H1 (cell line): ENCODE measurements at regions not wholly inside any gene's neighbourhood (a gene's known extent, or its start where the extent isn't known, plus 50 kb on each side); places are given as distances from the start of the nearest gene placed in this dataset.

Experiments used
- EZH2 ChIP-seq: fragments of 200-600 bp; sonication (generic); IDR thresholded peaks from 2 replicates; pipeline ENCODE4 v1.7.1; 2012; ENCODE audit warnings: low read depth, mild to moderate bottlenecking, moderate library complexity, low read length, inconsistent platforms; ENCODE audit not compliant: severe bottlenecking
- JUND ChIP-seq: IDR thresholded peaks from 2 replicates; pipeline ENCODE4 v1.6.1; 2011; ENCODE audit warnings: mild to moderate bottlenecking, improper control_type of control experiment, low read length
- RNF2 ChIP-seq: fragments of 200-900, 300-1000 bp; sonication (generic); IDR thresholded peaks from 2 replicates; pipeline ENCODE4 v1.7.1; 2016; ENCODE audit warnings: borderline replicate concordance, low read depth, mild to moderate bottlenecking, antibody characterized with exemption, low read length; ENCODE audit not compliant: poor library complexity, severe bottlenecking; ENCODE audit errors: missing control alignments
- TF ChIP-seq, protein P1 (sequence below), 3 experiments: IDR thresholded peaks; 1 replicate in 2 of 3; 2 replicates in 1 of 3; pipeline versions ENCODE4 v1.5.1 to v1.6.1; 2011; ENCODE audit warnings: low read length in 3 of 3, mild to moderate bottlenecking in 3 of 3, inconsistent platforms in 2 of 3, low read depth in 1 of 3, moderate library complexity in 1 of 3; ENCODE audit not compliant: insufficient read depth in 1 of 3; ENCODE audit errors: control extremely low read depth in 1 of 3

DNA sequence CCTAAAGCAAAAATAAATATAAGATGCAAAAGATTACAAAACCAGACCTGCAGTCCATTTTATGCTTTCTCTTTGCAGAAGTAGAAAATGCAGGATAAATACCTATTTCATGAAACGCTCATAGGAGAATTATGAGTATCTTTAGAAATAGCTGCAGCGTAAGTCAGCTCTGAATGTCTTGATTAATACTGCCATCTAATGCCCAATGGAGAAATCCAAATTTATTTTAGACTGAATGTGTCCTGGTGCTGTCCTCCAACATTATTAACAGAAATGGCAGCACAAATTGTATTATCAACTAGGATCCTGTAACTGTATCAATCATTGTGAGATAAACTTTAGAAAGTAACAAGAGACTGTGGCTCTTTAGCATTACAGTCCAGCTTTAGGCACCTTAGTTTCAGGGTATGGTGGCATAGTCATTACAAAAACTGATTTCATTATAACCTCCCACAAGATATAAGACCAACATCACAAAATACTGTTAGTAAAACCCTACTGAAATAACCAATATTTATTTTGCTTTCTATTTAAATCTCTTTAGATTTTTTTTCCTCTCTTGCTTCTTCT, 162.1 kb upstream of the MIR17HG start:
- TF ChIP-seq, protein P1, sequence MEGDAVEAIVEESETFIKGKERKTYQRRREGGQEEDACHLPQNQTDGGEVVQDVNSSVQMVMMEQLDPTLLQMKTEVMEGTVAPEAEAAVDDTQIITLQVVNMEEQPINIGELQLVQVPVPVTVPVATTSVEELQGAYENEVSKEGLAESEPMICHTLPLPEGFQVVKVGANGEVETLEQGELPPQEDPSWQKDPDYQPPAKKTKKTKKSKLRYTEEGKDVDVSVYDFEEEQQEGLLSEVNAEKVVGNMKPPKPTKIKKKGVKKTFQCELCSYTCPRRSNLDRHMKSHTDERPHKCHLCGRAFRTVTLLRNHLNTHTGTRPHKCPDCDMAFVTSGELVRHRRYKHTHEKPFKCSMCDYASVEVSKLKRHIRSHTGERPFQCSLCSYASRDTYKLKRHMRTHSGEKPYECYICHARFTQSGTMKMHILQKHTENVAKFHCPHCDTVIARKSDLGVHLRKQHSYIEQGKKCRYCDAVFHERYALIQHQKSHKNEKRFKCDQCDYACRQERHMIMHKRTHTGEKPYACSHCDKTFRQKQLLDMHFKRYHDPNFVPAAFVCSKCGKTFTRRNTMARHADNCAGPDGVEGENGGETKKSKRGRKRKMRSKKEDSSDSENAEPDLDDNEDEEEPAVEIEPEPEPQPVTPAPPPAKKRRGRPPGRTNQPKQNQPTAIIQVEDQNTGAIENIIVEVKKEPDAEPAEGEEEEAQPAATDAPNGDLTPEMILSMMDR (IDR thresholded peaks at IDR 0.05; ENCODE audit: control extremely low read depth in 1 of 3, insufficient read depth in 1 of 3, low read depth in 1 of 3, low read length in 3 of 3) = peak in 2 of 3 experiments; percentile 20 to 34; a peak in 2 of 4 replicates
- TF ChIP-seq RNF2 (no peak), JUND (no peak), EZH2 (no peak)
